ENCODE measurements at regions not wholly inside any gene's neighbourhood (a gene's known extent, or its start where the extent isn't known, plus 50 kb on each side); places are given as distances from the start of the nearest gene placed in this dataset.

GRCh38 chr10:131743190-131744151, 157.3 kb upstream of the PPP2R2D start:
- FAIRE-seq: no peak

DNA sequence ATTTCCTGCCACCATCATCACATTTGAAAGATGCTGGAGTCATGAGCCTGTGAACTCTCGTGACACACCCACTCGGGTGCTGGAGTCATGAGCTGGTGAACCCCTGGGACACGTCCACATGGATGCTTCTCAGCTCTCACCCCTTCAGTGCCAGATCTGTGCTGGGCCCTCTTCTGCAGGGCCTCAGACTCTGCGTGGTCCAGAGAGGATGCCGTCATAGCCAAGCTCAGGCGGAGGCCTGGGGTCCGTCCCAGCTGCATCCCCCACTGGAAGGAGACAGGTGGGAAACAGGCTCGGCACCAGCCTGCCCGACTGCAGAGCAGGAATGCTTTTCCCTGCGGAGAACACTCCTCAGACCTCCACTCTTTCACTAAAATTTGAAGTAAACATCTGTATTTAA, 156.5 kb upstream of the PPP2R2D start:
- FAIRE-seq: no peak

DNA sequence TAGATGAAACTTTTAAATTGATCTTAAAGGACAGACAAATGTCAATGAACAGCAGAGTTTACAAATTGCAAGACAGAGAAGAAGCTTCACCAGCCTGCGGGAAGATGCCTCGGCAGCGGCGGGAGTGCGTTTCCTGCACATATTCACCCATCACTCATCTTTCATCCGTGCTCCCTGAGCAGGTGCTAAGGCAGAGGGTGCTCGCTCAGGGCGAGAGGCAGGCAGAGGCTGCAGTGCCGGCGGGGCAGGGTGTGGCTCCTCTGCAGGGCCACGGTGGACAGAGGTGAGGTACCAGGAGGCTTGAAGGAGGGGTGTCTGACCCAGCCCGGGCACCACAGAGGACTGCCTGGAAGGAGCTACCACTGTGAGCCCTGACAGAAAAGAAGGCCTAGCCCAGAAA, 155.2 kb upstream of the PPP2R2D start:
- no peak for FAIRE-seq

DNA sequence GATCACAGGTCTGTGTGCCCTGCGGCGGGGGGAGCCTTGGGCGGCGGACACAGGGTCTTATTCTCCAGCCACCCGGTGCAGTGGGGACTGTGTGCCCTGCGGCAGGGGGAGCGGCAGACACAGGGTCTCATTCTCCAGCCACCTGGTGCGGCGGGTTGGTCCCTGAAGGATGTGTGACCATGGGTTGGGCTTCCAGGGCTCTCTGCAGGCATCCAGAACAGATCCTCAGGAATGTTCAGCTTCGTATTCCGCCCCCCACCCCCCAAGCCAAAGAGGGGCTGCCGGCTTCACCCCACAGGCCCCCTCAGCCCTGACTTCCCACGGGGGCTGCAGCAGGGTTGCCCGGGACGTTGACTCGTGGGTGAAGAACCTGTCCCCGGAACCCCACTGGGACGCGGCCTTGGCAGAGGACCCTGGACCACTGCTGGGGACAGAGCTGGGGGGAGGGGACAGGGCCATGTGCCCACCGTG, 154.5 kb upstream of the PPP2R2D start:
- no peak for FAIRE-seq

- FAIRE-seq: no peak
These were observed 154.0 kb upstream of the PPP2R2D start for GRCh38 chr10:131746785-131747184.

DNA sequence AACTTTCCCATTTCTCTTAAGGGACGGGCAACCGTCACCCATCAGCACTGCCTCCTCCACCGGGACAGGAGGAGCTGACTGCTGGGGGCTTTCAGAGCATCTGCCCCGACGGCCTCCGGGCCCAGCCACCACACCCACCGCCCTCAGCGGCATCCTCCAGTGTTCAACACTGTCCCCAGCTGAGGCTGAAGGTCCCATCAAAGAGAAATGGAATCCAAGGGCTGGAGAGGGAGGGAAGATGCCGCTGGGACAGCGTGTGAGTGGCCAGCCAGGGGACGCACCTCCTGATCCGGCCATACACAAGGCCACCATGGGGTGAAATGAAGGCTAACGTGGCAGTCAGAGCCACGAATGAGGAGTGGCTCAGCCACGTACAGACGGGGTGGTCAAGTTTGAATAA, 153.6 kb upstream of the PPP2R2D start:
- FAIRE-seq: no peak

DNA sequence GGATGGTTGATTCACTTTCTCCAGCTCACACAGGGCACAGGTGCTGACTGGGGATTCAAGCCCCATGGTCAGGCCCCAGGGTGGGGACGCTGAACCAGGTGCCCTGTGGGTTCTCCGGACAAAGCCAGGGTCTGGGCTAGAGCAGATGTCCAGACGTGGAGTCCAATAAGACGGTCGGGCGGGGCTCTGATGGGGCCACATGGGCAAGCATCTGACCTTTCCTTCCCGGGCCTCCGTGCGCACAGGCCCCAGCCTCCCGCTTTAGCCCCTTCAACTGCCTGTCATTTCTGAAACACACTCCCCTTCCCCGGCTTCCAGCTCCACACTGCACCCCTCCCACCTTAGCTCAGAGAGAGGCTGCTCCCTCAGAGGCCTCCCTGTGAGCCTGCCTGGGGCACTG, 153.0 kb upstream of the PPP2R2D start:
- no peak for FAIRE-seq

GRCh38 chr10:131748191-131748590, 152.6 kb upstream of the PPP2R2D start:
- no peak for FAIRE-seq

GRCh38 chr10:131748831-131749766, 151.7 kb upstream of the PPP2R2D start:
- FAIRE-seq: no peak

- no peak for FAIRE-seq
These were observed 151.1 kb upstream of the PPP2R2D start for GRCh38 chr10:131749767-131750142.

DNA sequence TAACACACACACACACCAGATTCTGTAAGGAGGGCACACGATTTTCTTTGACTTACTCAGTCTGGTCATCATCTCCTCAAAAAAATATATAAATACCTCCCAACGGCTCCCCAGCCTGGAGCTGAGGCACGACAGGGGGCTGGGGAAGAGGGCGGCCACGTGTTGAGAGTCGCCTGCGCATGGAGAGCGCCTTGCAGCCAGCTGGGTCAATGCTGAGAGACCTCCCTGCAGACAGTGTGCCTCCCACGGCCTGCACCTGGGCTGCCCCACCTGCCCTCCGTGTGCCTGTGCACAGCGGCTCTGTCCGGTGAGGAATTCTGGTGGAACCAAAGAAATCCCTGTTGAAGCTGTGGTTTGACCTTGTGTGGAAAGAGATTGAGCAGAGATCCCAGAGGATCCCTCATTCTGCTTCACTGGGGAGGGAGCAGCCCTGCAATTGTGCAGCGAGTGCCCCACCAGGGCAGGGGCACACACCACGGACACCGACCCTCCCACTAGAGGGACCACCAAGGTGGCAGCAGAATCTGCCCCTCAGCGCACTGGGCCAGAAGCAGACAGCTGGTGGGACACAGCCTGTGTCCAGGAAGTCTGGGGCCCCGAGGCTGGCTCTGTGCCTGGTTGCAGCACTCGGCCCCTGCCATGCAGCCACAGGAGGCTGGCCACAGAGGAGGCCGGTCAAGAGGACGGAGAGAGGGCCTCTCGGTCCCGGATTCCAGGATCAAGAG, 150.5 kb upstream of the PPP2R2D start:
- no peak for FAIRE-seq

DNA sequence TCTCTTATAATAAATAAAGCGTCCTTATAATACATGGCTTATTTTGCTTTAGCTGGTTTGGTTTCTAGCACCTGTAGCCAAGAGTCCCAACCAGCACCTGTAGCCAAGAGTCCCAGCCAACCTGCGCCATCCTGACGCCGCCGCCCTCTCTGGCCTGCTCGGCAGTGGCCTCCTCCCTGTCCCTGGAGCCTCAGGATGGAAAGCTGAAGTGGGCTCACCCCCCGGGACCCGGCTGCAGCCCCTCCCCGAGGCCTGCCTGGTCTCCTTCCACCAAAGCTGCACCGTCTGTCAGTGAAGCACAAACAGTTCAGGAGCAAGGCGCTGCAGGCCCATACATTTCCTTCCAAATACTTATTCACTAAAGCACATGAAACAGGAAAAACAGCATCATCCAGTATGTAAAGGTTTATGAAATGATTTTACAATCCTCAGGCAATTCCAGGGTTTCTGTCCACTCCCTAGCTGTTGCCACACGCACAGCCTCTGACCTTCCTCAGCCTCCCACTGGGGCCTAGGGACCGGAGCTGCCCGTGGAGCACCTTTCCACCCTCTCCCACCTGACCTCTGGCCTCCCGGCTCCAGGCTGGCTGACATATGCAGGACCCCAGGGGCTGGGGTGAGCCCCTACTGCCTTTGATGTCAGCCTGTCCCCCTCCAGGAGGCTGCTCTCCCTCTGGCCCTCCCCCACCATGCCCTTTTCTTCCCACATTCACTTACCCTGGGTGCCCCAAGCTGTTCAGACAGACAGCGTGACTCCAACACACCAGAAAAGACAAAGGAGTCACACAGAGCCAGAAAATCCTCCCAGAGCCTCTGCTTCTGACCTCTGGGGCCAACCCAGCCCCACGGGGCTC, 149.6 kb upstream of the PPP2R2D start:
- no peak for FAIRE-seq

GRCh38 chr10:131751827-131752775, 148.7 kb upstream of the PPP2R2D start:
- no peak for FAIRE-seq

- no peak for FAIRE-seq
These were observed 147.5 kb upstream of the PPP2R2D start for GRCh38 chr10:131753336-131753735.

- FAIRE-seq: no peak
These were observed 145.6 kb upstream of the PPP2R2D start for GRCh38 chr10:131755200-131755599.

GRCh38 chr10:131757285-131758058, 143.3 kb upstream of the PPP2R2D start:
- FAIRE-seq: no peak

GRCh38 chr10:131758062-131758938, 142.5 kb upstream of the PPP2R2D start:
- FAIRE-seq: no peak

DNA sequence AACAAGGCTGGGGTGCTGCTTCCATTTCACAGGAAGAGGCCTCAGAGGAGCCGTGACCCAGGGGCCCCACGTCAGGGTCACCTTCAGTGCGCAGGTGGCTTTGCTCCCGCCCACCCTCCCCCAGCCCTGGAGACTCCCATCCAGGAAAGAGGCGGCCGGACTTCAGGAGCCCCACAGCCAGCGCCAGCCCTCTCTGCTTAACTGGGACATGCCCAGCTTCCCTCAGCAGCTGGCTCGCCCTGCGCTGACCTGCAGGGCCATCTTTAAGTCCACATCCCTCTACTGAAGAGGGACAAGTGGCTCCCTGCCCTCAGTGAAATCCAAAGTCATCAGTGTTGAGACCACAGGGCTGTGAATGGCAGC, 141.9 kb upstream of the PPP2R2D start:
- FAIRE-seq: no peak

GRCh38 chr10:131759347-131759746, 141.5 kb upstream of the PPP2R2D start:
- FAIRE-seq: no peak
